Activated naive CD4-positive, alpha-beta T cell treated with anti-CD3 and anti-CD28 coated beads, Interleukin-2, amount 50 U/mL, for 16 hours (primary cell): ENCODE measurements at regions not wholly inside any gene's neighbourhood (a gene's known extent, or its start where the extent isn't known, plus 50 kb on each side); places are given as distances from the start of the nearest gene placed in this dataset.
"Not testable (repeated sequence)": the region's sequence is repeated elsewhere in the genome, so short reads cannot be mapped to it uniquely, and the experiment has no call there.

Experiments used
- DNase-seq: peaks from one replicate; pipeline ENCODE4 v3.0.0-alpha.2; 2020

- not testable (repeated sequence) for DNase-seq
Observed at GRCh38 chr3:5701005-5701404, 513.5 kb downstream of the EDEM1 start.

DNA sequence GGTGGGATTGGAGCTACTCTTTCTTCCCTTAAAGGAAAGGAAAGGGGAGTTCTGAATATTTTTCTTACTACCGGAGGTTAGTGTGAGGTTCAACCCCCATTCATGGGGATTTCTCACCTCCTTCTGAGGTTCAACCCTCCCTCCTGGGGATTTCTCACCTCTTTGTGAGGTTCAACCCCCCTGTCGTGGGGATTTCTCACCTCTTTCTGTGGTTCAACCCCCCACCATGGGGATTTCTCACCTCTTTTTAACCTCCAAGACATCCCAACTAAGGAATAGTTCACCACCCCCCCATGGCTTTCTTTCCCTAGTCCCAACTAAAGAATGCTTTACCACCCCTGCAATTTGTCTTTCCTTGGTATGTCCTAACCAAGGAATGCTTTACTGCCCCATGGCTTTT, 520.3 kb downstream of the EDEM1 start:
- no peak for DNase-seq

DNA sequence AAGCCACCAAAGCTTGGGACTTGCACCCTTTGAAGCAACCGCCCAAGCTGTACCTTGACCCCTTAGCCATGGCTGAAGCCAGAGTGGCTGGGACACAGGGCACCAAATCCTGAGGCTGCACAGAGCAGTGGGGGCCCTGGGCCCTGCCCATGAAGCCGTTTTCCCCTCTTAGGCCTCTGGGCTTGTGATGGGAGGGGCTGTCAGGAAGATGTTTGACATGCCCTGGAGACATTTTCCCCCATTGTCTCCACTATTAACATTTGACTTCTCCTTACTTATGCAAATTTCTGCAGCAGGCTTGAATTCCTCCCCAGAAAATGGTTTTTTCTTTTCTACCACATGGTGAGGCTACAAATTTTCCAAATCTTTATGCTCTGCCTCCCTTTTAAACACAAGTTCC, 522.2 kb downstream of the EDEM1 start:
- no peak for DNase-seq

GRCh38 chr3:5710718-5711117, 523.2 kb downstream of the EDEM1 start:
- DNase-seq, result no peak

DNA sequence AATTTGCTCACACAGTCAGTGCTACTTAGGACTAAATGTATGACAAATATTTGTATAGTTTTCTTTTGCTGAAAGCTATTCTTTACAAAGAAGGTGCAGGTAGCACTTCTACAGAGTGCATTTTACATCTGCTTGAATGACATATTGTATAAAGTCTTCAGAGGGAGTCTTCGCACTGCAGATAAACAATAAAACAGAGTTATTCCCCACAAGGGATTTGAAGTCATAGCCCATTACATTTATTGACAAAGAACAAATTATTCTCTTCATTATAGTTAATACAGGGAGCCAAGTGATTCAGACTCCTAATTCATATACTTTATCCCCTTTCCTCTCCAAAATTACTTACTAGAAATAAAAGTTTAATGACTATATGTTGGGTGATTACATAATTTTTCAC, 529.7 kb downstream of the EDEM1 start:
- DNase-seq, result no peak

DNA sequence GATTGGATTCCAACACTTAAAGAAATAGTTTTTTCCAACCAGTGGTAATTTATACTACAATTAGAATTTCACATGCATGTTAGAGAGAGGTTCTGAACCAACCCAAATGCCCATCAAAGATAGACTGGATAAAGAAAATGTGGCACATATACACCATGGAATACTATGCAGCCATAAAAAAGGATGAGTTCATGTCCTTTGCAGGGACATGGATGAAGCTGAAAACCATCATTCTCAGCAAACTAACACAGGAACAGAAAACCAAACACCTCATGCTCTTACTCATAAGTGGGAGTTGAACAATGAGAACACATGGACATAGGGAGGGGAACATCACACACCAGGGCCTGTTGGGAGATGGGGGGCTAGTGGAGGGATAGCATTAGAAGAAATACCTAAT, 532.2 kb downstream of the EDEM1 start:
- not testable (repeated sequence) for DNase-seq

GRCh38 chr3:5725801-5726200, 538.3 kb downstream of the EDEM1 start:
- no peak for DNase-seq

DNA sequence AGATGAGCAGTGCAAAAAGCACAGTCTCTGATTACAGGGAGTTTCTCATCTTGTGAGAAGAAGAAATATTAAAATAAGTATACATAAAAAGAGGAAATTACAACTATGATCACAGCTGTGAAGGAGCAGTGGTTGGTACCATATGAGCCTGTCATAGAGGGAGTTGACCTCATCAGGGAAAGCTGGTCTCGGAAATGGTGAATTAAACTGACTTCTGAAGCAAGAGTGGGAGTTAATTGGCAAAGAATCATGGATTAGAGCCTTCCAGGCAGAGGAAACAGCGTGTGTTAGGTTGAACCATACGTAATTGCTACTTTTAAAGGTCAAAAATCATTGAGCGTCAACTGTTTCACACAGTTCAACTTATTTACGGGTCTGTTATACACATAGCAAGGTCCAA, 539.1 kb downstream of the EDEM1 start:
- DNase-seq, result no peak

GRCh38 chr3:5727743-5728484, 540.4 kb downstream of the EDEM1 start:
- DNase-seq, result no peak

DNA sequence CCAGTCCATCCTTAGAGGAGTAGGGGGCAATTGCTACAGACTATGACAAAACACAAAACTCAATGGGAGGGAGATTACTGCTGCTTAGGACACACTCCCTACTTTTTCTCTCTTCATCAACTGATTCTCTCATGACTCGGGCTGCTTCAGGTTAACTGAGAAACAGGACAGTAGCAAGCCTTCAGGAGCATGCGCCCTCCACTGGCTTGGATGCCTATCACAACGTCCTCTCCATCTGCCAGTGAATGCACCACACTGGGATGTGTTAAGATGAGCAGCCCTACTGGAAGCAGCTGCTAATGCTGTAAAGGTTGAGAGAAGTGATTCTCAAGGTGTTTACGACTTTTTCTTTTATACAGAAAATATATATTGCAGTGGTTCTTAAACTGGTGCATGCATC, 542.3 kb downstream of the EDEM1 start:
- DNase-seq, result no peak

- no peak for DNase-seq
Observed at GRCh38 chr3:5731100-5731499, 543.6 kb downstream of the EDEM1 start.

GRCh38 chr3:5732081-5732480, 544.6 kb downstream of the EDEM1 start:
- DNase-seq, result no peak

GRCh38 chr3:5733995-5734394, 546.5 kb downstream of the EDEM1 start:
- DNase-seq, result no peak

DNA sequence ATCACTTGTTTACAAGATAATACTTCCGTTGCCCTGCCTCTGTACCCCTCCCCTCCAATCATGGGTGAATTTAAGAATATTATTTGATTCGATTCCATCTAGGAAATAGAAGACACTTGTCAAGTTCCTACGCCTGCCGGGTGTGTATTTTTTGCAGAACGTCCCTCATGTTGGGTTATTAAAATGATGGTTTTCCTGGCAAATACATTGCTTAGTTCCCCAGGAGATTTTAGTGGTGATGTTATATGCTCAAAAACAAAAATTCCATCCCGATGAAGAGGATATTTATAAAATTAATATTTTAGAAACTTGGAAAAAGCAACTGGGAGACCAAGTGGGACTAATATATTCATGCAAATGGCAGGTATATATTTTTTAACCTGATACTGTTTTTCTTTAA, 548.4 kb downstream of the EDEM1 start:
- DNase-seq, result no peak

DNA sequence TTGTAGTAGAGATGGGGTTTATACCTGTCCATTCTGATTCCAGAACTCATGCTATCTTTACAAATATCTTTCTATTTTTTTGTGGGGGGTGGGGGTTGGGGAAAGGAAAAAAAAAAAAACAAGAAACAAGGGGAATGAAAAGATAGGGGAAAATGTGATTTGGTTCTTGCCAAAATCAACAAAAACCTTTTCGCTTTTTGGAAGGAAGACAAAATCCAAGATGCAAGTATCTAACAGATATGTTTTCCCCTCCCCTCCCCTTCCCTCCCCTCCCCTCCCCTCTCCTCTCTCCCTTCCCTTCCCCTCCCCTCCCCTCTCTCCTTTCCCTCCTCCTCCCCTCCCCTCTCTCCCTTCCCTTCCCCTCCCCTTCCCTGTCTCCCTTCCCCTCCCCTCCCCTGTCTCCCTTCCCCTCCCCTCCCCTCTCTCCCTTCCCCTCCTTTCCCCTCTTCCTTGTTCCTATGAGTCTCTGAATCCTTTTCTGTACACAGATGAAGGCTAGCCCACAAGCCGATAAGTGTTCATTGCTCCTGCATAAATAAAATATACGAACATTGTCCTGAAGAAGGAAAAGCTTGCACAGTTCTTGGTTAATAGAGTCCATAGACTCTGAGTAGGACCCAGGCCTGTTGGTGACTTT, 551.9 kb downstream of the EDEM1 start:
- no peak for DNase-seq

DNA sequence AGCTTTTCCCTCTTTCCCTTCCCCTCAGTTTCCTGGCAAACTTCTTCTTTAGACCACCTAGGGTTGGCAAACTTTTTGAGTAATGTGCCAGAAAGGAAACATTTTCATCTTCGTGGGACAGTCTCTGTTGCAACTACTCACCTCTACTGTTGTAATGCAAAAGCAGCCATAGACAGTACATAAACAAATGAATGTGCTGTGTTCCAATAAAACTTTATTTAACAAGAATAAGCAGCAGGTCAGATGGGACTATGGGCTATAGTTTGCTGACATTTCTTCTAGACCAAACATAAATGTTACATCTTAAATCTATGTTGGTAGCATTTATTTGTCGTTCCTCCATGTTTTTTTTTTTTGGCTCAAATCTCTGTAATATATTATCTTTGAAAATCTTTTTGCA, 552.4 kb downstream of the EDEM1 start:
- DNase-seq, result no peak

DNA sequence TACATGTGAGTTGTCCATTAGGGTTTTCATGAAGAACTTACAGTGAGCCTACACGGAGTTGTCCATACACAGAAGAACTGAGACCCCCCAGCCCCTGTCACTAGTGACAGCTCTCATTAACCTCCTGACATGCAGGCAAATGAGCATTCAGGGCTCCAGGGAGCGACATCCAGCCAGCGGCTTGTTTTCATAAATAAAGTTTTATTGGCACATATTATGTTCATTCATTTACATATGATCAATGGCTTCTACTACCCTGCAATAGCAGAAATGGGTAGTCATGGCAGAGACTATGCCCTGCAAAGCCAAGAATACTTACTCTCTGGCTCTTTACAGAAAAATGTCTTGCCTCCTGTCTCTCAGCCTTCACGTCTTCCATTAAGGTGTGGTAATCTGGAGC, 553.5 kb downstream of the EDEM1 start:
- no peak for DNase-seq

- no peak for DNase-seq
Observed at GRCh38 chr3:5750091-5750490, 562.6 kb downstream of the EDEM1 start.

- DNase-seq, result no peak
Observed at GRCh38 chr3:5750874-5751640, 563.5 kb downstream of the EDEM1 start.

DNA sequence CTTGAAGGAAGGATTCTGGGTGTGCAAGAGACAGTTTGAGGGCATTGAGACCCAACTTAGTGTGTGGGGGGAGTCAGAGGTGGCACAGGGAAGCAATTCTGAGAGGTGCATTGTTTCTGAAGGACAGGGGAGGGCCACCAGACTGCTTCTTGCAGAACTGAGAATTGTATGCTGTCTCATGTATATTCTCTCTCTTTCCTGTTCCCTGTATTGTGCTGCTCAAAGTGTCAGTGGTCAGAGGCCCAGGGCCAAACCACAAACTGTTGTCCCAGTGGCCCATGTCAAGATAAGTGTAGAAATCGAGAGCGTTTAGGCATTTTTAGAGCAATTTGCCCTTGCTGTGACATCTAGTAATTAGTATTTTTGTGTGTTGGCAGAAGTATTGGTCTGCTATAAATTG, 567.1 kb downstream of the EDEM1 start:
- no peak for DNase-seq

DNA sequence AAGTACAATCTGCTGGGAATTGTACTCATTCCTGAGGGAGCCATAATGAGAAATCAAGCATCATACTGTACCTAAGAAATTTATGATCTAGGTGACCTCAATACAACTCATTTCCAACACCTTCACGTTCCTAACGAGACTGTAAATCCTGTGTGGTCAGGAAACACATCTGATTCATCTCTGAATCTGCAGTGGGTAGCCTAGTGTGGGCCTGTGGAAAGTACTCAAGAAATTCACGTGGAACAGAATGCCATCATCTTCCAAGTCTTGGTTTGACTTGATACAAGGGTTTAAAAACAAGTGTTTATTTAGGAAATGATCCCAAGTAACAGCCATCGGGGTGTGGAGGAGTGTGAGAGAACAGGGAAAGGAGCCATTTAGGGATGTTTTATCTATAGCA, 568.9 kb downstream of the EDEM1 start:
- no peak for DNase-seq

GRCh38 chr3:5757213-5757804, 569.8 kb downstream of the EDEM1 start:
- no peak for DNase-seq

DNA sequence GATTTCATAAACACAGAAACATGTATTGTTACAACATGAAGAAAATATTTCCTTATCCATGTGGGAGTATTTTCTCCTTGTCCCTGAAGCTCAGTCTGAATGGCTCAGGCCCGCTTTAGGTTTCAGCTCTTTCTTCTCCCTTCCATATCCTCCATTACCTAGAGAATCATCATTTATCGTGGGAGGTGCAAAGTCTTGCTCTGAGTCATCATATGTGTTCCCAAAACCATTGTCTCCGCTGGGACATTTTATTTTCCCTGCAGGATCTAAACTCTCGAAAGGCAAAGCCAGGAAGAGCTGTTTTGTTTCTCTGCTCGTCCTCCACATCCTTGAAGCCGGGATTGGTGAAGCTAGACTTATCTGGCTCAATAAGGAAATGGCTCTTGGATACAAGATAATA, 571.2 kb downstream of the EDEM1 start:
- DNase-seq, result no peak

- DNase-seq, result no peak
Observed at GRCh38 chr3:5762506-5762905, 575.0 kb downstream of the EDEM1 start.
